ENCODE measurements at regions not wholly inside any gene's neighbourhood (a gene's known extent, or its start where the extent isn't known, plus 50 kb on each side); places are given as distances from the start of the nearest gene placed in this dataset.

- Histone ChIP-seq H4K20me1 (ENCODE audit: insufficient read depth, low read length, poor library complexity, severe bottlenecking) (no peaks in the 10 kb centered on the region), H3K4me2 (ENCODE audit: low read depth, low read length, poor library complexity, severe bottlenecking) (no peak overlapping the region), H3F3A (ENCODE audit: low read depth) (no peaks in the 10 kb centered on the region), H3K4me1 (ENCODE audit: insufficient read depth, low read length, poor library complexity, severe bottlenecking) (no peaks in the 10 kb centered on the region), H3K9me3 (ENCODE audit: insufficient read depth, low read depth, low read length) (no peaks in the 10 kb centered on the region), H3K79me2 (ENCODE audit: insufficient read depth, low read length) (no peaks in the 10 kb centered on the region), H3K27me3 (ENCODE audit: insufficient read depth, low read length, poor library complexity, severe bottlenecking) (no peaks in the 10 kb centered on the region), H3K4me3 (ENCODE audit: low read length, poor library complexity, severe bottlenecking) (no peak overlapping the region), H3K9ac (ENCODE audit: low read depth, low read length, poor library complexity, severe bottlenecking) (no peak overlapping the region), H3K9me2 (replicated peaks; ENCODE audit: low read depth, low read length) (no peaks in the 10 kb centered on the region), H3K36me3 (ENCODE audit: insufficient read depth, low read length) (no peaks in the 10 kb centered on the region), H2AFZ (ENCODE audit: low read length) (no peak overlapping the region)
- TF ChIP-seq CTCF (conservative IDR thresholded peaks at IDR 0.05; ENCODE audit: low read length) (no peak), EZH2phosphoT487 (IDR thresholded peaks at IDR 0.05; ENCODE audit: borderline replicate concordance) (no peak)
These were observed 359.8 kb upstream of the MTPN start for GRCh38 chr7:136336932-136337331.

- no peak for TF ChIP-seq EZH2phosphoT487 (IDR thresholded peaks at IDR 0.05; ENCODE audit: borderline replicate concordance)
- TF ChIP-seq CTCF (conservative IDR thresholded peaks at IDR 0.05; ENCODE audit: low read length): no peak
- no peaks in the 10 kb centered on the region for H4K20me1 ChIP-seq (ENCODE audit: insufficient read depth, low read length, poor library complexity, severe bottlenecking)
These were observed 356.5 kb upstream of the MTPN start for GRCh38 chr7:136333636-136334035.

GRCh38 chr7:136326045-136326609 lies 349.0 kb upstream of the MTPN start:
- H3K27me3 ChIP-seq (ENCODE audit: insufficient read depth, low read length, poor library complexity, severe bottlenecking): no peaks in the 10 kb centered on the region
- TF ChIP-seq CTCF (conservative IDR thresholded peaks at IDR 0.05; ENCODE audit: low read length): no peak
- TF ChIP-seq EZH2phosphoT487 (IDR thresholded peaks at IDR 0.05; ENCODE audit: borderline replicate concordance): no peak
- H3K9me2 ChIP-seq (replicated peaks; ENCODE audit: low read depth, low read length): no peaks in the 10 kb centered on the region
- H2AFZ ChIP-seq (ENCODE audit: low read length): no peak overlapping the region
- no peaks in the 10 kb centered on the region for H3K36me3 ChIP-seq (ENCODE audit: insufficient read depth, low read length)
- H3K79me2 ChIP-seq (ENCODE audit: insufficient read depth, low read length): no peaks in the 10 kb centered on the region
- H3K4me2 ChIP-seq (ENCODE audit: low read depth, low read length, poor library complexity, severe bottlenecking): no peak overlapping the region
- no peaks in the 10 kb centered on the region for H3K4me1 ChIP-seq (ENCODE audit: insufficient read depth, low read length, poor library complexity, severe bottlenecking)
- H3K9ac ChIP-seq (ENCODE audit: low read depth, low read length, poor library complexity, severe bottlenecking): no peak overlapping the region
- H3K9me3 ChIP-seq (ENCODE audit: insufficient read depth, low read depth, low read length): no peaks in the 10 kb centered on the region
- no peaks in the 10 kb centered on the region for H3F3A ChIP-seq (ENCODE audit: low read depth)
- no peaks in the 10 kb centered on the region for H4K20me1 ChIP-seq (ENCODE audit: insufficient read depth, low read length, poor library complexity, severe bottlenecking)
- no peak overlapping the region for H3K4me3 ChIP-seq (ENCODE audit: low read length, poor library complexity, severe bottlenecking)

More at GRCh38 chr7:136333636-136334035, 356.5 kb upstream of the MTPN start:
- Histone ChIP-seq H3K27me3 (ENCODE audit: insufficient read depth, low read length, poor library complexity, severe bottlenecking) (no peaks in the 10 kb centered on the region), H3K9ac (ENCODE audit: low read depth, low read length, poor library complexity, severe bottlenecking) (no peak overlapping the region), H3K9me2 (replicated peaks; ENCODE audit: low read depth, low read length) (no peaks in the 10 kb centered on the region), H3K4me3 (ENCODE audit: low read length, poor library complexity, severe bottlenecking) (no peak overlapping the region), H3K79me2 (ENCODE audit: insufficient read depth, low read length) (no peaks in the 10 kb centered on the region), H3K9me3 (ENCODE audit: insufficient read depth, low read depth, low read length) (no peaks in the 10 kb centered on the region), H3K36me3 (ENCODE audit: insufficient read depth, low read length) (no peaks in the 10 kb centered on the region), H2AFZ (ENCODE audit: low read length) (no peak overlapping the region), H3K4me2 (ENCODE audit: low read depth, low read length, poor library complexity, severe bottlenecking) (no peak overlapping the region), H3K4me1 (ENCODE audit: insufficient read depth, low read length, poor library complexity, severe bottlenecking) (no peaks in the 10 kb centered on the region), H3F3A (ENCODE audit: low read depth) (no peaks in the 10 kb centered on the region)

Data from Loucy (cell line).